Loucy (cell line): ENCODE measurements at regions not wholly inside any gene's neighbourhood (a gene's known extent, or its start where the extent isn't known, plus 50 kb on each side); places are given as distances from the start of the nearest gene placed in this dataset.

ENCODE experiments used
- H2AFZ ChIP-seq: fragments of 200-600 bp; sonication (generic); 2 replicates; pipeline ENCODE4 v1.6.0; 2016; ENCODE audit warnings: antibody characterized with exemption, mild to moderate bottlenecking, low read length, moderate library complexity
- H3F3A ChIP-seq: fragments of 200-600 bp; 2 replicates; pipeline ENCODE4 v1.6.0; 2016; ENCODE audit warnings: antibody characterized with exemption, low read depth, mild to moderate bottlenecking
- H3K27me3 ChIP-seq: fragments of 200-600 bp; sonication (generic); 2 replicates; pipeline ENCODE4 v1.6.1; 2014; ENCODE audit warnings: low read length, mild to moderate bottlenecking; ENCODE audit not compliant: insufficient read depth, poor library complexity, severe bottlenecking
- H3K36me3 ChIP-seq: fragments of 200-600 bp; sonication (generic); 2 replicates; pipeline ENCODE4 v1.6.1; 2016; ENCODE audit warnings: low read length; ENCODE audit not compliant: insufficient read depth
- H3K4me1 ChIP-seq: fragments of 200-600 bp; sonication (generic); 2 replicates; pipeline ENCODE4 v1.5.1; 2014; ENCODE audit warnings: low read length, mild to moderate bottlenecking; ENCODE audit not compliant: insufficient read depth, poor library complexity, severe bottlenecking
- H3K4me2 ChIP-seq: fragments of 200-600 bp; sonication (generic); 2 replicates; pipeline ENCODE4 v1.6.0; 2014; ENCODE audit warnings: antibody characterized with exemption, low read length, low read depth, mild to moderate bottlenecking; ENCODE audit not compliant: poor library complexity, severe bottlenecking
- H3K4me3 ChIP-seq: fragments of 200-600 bp; sonication (generic); 2 replicates; pipeline ENCODE4 v1.5.1; 2014; ENCODE audit warnings: low read length, mild to moderate bottlenecking, mixed read lengths; ENCODE audit not compliant: poor library complexity, severe bottlenecking
- H3K79me2 ChIP-seq: fragments of 200-600 bp; sonication (generic); 2 replicates; pipeline ENCODE4 v1.6.1; 2014; ENCODE audit warnings: low read length; ENCODE audit not compliant: insufficient read depth
- H3K9ac ChIP-seq: fragments of 200-600 bp; sonication (generic); 2 replicates; pipeline ENCODE4 v1.6.0; 2014; ENCODE audit warnings: mild to moderate bottlenecking, low read depth, low read length, moderate library complexity; ENCODE audit not compliant: poor library complexity, severe bottlenecking
- H3K9me2 ChIP-seq: fragments of 200-600 bp; sonication (generic); replicated peaks from 2 replicates; pipeline ENCODE4 v1.6.1; 2016; ENCODE audit warnings: low read depth, low read length, mixed read lengths
- H3K9me3 ChIP-seq: fragments of 200-600 bp; sonication (generic); 2 replicates; pipeline ENCODE4 v1.6.1; 2014; ENCODE audit warnings: mild to moderate bottlenecking, antibody characterized with exemption, low read length, low read depth; ENCODE audit not compliant: insufficient read depth
- H4K20me1 ChIP-seq: fragments of 200-600 bp; sonication (generic); 2 replicates; pipeline ENCODE4 v1.6.0; 2014; ENCODE audit warnings: antibody characterized with exemption, low read length, mild to moderate bottlenecking; ENCODE audit not compliant: insufficient read depth, poor library complexity, severe bottlenecking
- EZH2phosphoT487 ChIP-seq: fragments of 200-600 bp; IDR thresholded peaks from 2 replicates; pipeline ENCODE4 v1.6.1; 2018; ENCODE audit warnings: antibody characterized with exemption, mild to moderate bottlenecking, moderate library complexity, borderline replicate concordance
- TF ChIP-seq, protein P1 (sequence below): fragments of 200-600 bp; sonication (generic); conservative IDR thresholded peaks from 2 replicates; pipeline ENCODE4 v1.5.1; 2014; ENCODE audit warnings: mild to moderate bottlenecking, antibody characterized with exemption, low read length

DNA sequence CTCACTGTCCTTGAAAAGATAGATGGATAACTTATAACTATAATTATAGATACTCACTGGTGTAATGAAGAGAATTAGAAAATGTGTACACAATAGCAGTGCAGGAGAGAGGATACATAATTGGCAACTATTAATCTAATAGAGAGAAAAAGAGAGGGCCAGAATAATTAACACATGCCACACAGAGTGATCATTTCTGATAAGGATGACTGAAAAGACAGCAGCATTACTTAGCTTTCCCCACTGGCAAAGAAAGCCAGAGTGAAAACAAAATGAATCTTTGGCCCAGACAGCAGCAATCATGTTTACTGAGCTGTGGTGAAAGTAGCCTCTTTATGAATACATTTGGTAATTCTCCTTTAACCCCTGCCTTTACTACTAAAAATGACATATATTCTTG, 493.3 kb upstream of the ROBO1 start:
- no peak overlapping the region for H3K9ac ChIP-seq
- no peaks in the 10 kb centered on the region for H3K9me2 ChIP-seq
- H3K27me3 ChIP-seq, result no peaks in the 10 kb centered on the region
- no peaks in the 10 kb centered on the region for H3F3A ChIP-seq
- H3K4me1 ChIP-seq, result no peaks in the 10 kb centered on the region
- H3K9me3 ChIP-seq, result no peaks in the 10 kb centered on the region
- no peaks in the 10 kb centered on the region for H3K36me3 ChIP-seq
- H4K20me1 ChIP-seq, result no peaks in the 10 kb centered on the region
- no peak overlapping the region for H3K4me3 ChIP-seq
- H2AFZ ChIP-seq, result no peak overlapping the region
- no peak overlapping the region for H3K4me2 ChIP-seq
- H3K79me2 ChIP-seq, result no peaks in the 10 kb centered on the region
- TF ChIP-seq, protein P1, sequence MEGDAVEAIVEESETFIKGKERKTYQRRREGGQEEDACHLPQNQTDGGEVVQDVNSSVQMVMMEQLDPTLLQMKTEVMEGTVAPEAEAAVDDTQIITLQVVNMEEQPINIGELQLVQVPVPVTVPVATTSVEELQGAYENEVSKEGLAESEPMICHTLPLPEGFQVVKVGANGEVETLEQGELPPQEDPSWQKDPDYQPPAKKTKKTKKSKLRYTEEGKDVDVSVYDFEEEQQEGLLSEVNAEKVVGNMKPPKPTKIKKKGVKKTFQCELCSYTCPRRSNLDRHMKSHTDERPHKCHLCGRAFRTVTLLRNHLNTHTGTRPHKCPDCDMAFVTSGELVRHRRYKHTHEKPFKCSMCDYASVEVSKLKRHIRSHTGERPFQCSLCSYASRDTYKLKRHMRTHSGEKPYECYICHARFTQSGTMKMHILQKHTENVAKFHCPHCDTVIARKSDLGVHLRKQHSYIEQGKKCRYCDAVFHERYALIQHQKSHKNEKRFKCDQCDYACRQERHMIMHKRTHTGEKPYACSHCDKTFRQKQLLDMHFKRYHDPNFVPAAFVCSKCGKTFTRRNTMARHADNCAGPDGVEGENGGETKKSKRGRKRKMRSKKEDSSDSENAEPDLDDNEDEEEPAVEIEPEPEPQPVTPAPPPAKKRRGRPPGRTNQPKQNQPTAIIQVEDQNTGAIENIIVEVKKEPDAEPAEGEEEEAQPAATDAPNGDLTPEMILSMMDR, result no peak
- TF ChIP-seq EZH2phosphoT487, result no peak

DNA sequence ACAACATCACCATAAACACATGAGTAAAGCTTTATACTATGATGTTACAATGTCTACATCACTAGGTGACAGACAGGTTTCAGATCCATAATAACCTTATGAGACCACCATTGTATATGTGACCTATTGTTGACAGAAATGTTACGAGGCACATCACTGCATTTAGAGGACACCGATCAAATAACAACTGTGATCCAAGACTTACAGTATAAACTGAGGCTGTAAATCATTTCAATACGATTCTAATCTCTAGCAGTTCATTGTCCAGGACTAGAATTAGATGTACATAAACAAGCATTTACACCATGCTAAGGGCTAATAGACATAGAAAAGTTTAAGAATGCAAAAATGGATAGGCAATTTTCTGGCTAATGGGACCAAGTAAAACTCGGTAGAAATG, 491.9 kb upstream of the ROBO1 start:
- no peak overlapping the region for H3K4me2 ChIP-seq
- no peaks in the 10 kb centered on the region for H3F3A ChIP-seq
- no peak overlapping the region for H3K9ac ChIP-seq
- no peak overlapping the region for H3K4me3 ChIP-seq
- H3K79me2 ChIP-seq, result no peaks in the 10 kb centered on the region
- H3K9me3 ChIP-seq, result no peaks in the 10 kb centered on the region
- H4K20me1 ChIP-seq, result no peaks in the 10 kb centered on the region
- no peaks in the 10 kb centered on the region for H3K4me1 ChIP-seq
- no peaks in the 10 kb centered on the region for H3K9me2 ChIP-seq
- H3K36me3 ChIP-seq, result no peaks in the 10 kb centered on the region
- H2AFZ ChIP-seq, result no peak overlapping the region
- no peak for TF ChIP-seq EZH2phosphoT487
- TF ChIP-seq, protein P1, result no peak
- no peaks in the 10 kb centered on the region for H3K27me3 ChIP-seq

DNA sequence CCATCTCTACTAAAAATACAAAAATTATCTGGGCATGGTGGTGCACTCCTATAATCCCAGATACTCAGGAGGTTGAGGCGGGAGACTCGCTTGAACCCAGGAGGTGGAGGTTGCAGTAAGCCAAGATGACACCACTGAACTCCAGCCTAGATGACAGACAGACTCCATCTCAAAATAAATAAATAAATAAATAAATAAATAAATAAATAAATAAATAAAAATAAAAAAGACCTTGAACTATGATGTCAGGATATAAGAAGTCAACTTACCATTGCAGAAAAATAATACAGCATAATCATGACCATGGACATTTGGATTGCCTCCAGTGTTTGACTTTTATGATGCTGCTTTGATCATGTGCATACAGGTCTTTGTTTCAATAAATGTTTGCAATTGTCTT, 484.3 kb upstream of the ROBO1 start:
- H3K4me2 ChIP-seq, result no peak overlapping the region
- no peaks in the 10 kb centered on the region; the same call in 1 of the 2 replicates for H3K9me3 ChIP-seq
- no peak overlapping the region for H3K9ac ChIP-seq
- no peaks in the 10 kb centered on the region for H3K9me2 ChIP-seq
- H4K20me1 ChIP-seq, result no peaks in the 10 kb centered on the region
- H3F3A ChIP-seq, result no peaks in the 10 kb centered on the region
- H3K36me3 ChIP-seq, result no peaks in the 10 kb centered on the region
- TF ChIP-seq, protein P1, result no peak
- TF ChIP-seq EZH2phosphoT487, result no peak
- H2AFZ ChIP-seq, result no peak overlapping the region
- no peak overlapping the region for H3K4me3 ChIP-seq
- no peaks in the 10 kb centered on the region for H3K4me1 ChIP-seq
- H3K79me2 ChIP-seq, result no peaks in the 10 kb centered on the region
- H3K27me3 ChIP-seq, result no peaks in the 10 kb centered on the region
